ENCODE measurements at regions not wholly inside any gene's neighbourhood (a gene's known extent, or its start where the extent isn't known, plus 50 kb on each side); places are given as distances from the start of the nearest gene placed in this dataset.
"Not testable (repeated sequence)": the region's sequence is repeated elsewhere in the genome, so short reads cannot be mapped to it uniquely, and the experiment has no call there.

DNA sequence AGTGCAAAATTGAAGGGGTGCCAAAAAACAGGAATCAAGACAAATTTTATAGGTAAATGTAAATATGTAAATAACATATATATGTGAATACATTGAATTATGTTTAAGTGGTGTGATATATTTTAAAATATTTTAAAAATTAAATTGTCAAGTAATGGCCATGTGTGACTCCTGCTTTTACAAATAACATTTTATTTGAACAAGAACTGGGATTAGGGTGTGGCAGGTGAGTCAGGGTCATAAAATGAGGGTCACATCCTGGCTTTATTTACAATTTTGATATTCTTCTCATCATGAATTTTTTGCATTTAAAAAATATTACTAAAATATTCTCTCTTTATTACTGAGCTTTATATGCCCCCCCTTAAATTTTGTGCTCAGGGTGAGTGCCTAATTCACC, 601.1 kb upstream of the MAN1A1 start:
- no peak overlapping the region for H3K4me3 ChIP-seq
- no peaks in the 10 kb centered on the region for H3K36me3 ChIP-seq
- TF ChIP-seq, protein P1, sequence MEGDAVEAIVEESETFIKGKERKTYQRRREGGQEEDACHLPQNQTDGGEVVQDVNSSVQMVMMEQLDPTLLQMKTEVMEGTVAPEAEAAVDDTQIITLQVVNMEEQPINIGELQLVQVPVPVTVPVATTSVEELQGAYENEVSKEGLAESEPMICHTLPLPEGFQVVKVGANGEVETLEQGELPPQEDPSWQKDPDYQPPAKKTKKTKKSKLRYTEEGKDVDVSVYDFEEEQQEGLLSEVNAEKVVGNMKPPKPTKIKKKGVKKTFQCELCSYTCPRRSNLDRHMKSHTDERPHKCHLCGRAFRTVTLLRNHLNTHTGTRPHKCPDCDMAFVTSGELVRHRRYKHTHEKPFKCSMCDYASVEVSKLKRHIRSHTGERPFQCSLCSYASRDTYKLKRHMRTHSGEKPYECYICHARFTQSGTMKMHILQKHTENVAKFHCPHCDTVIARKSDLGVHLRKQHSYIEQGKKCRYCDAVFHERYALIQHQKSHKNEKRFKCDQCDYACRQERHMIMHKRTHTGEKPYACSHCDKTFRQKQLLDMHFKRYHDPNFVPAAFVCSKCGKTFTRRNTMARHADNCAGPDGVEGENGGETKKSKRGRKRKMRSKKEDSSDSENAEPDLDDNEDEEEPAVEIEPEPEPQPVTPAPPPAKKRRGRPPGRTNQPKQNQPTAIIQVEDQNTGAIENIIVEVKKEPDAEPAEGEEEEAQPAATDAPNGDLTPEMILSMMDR (IDR thresholded peaks at IDR 0.05) = no peak
- TF ChIP-seq POLR2A (IDR thresholded peaks at IDR 0.05) = no peak
- no peak for DNase-seq
- H3K4me1 ChIP-seq = no peaks in the 10 kb centered on the region
- H3K9me3 ChIP-seq = no peaks in the 10 kb centered on the region
- H3K27ac ChIP-seq = no peak overlapping the region
- no peaks in the 10 kb centered on the region for H3K27me3 ChIP-seq

DNA sequence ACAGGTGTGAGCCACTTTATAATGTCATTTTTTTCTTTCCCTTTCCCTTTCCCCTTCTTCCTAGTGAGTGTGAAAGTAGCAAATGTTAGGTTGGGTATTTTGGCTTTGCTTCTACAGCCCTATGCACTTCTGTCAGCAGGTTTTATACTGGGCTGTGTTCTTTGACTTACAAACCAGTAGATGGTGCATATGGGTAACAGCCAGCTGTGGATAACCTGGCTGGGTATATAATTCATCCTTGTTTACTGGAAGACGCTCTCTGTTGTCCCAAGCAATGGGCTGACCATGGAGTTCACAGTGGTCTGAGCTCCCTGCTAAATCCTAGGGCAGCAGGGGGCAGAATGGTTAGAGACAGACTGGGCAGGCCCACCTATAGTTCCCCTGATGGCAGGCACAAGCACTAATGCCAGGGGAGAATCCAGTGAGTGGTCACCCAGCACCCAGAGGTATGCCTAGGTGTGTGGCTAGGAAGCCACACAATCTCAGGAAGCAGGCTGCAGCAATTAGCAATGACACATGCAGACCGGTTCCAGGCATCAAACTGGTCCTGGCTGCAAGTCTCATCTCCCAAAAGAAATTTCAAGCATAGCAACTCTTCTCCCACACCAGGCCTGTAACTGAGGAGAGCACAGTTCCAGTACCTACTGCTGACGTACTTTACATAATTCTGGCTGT, 592.7 kb upstream of the MAN1A1 start:
- DNase-seq = no peak
- no peaks in the 10 kb centered on the region for H3K27me3 ChIP-seq
- TF ChIP-seq, protein P1 (IDR thresholded peaks at IDR 0.05) = no peak
- no peak for TF ChIP-seq POLR2A (IDR thresholded peaks at IDR 0.05)
- no peaks in the 10 kb centered on the region for H3K4me1 ChIP-seq
- H3K4me3 ChIP-seq = no peak overlapping the region
- H3K27ac ChIP-seq = no peak overlapping the region
- no peaks in the 10 kb centered on the region for H3K9me3 ChIP-seq
- no peaks in the 10 kb centered on the region for H3K36me3 ChIP-seq

DNA sequence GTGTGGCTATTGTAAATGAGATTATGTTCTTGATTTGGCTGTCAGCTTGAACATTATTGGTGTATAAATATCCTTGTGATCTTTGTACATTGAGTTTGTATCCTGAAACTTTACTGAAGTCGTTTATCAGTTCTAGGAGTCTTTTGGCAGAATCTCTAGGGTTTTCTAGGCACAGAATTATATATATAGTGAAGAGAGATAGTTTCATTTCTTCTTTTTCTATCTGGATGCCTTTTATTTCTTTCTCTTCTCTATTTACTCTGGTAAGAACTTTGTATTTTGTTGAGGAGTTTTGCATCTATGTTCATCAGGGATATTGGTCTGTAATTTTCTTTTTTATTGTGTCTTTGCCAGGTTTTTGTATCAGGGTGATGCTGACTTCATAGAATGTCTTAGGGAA, 589.2 kb upstream of the MAN1A1 start:
- DNase-seq = no peak
- Histone ChIP-seq H3K9me3 (no peaks in the 10 kb centered on the region), H3K4me1 (no peaks in the 10 kb centered on the region), H3K36me3 (no peaks in the 10 kb centered on the region), H3K4me3 (no peak overlapping the region), H3K27me3 (no peaks in the 10 kb centered on the region), H3K27ac (no peak overlapping the region)
- TF ChIP-seq POLR2A (IDR thresholded peaks at IDR 0.05) = no peak
- TF ChIP-seq, protein P1 (IDR thresholded peaks at IDR 0.05) = no peak

DNA sequence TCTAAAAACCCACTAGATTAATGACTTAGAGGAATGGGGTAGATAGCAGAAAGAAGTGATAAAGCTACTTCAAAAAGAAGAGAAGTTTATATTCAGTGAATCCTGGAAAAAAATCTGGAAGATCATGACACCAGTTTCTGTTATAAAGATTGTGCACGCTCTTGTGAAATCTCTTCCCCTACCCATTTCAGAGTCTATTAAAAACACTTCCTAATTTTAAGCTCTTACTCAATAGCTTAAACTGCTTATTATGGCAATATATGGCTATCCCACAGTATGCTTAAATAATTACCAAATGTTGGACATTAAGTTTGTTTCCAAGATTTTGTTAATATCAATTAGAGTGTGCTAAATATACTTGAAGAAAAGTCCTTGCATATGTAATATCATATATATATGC, 585.3 kb upstream of the MAN1A1 start:
- Histone ChIP-seq H3K36me3 (no peaks in the 10 kb centered on the region), H3K27ac (no peak overlapping the region), H3K4me1 (no peaks in the 10 kb centered on the region), H3K4me3 (no peak overlapping the region), H3K9me3 (no peaks in the 10 kb centered on the region), H3K27me3 (no peaks in the 10 kb centered on the region)
- TF ChIP-seq POLR2A (IDR thresholded peaks at IDR 0.05) = no peak
- TF ChIP-seq, protein P1 (IDR thresholded peaks at IDR 0.05) = no peak
- DNase-seq = no peak

DNA sequence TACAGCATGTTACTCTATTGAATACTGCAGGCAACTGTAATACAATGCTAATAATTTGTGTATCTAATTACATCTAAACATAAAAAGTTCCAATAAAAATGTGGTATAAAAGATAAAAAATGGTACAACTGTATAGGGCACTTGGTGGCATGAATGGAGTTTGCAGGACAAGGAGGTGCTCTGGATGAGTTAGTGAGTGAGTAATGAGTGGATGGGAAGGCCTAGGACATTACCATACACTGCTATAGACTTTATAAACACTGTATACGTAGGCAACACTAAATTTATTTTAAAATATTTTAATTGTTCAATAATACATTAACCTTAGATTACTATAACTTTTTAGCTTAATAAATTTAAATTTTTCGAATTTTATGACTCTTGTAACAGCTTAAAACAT, 579.6 kb upstream of the MAN1A1 start:
- H3K4me3 ChIP-seq = no peak overlapping the region
- H3K36me3 ChIP-seq = no peaks in the 10 kb centered on the region
- TF ChIP-seq POLR2A (IDR thresholded peaks at IDR 0.05) = no peak
- TF ChIP-seq, protein P1 (IDR thresholded peaks at IDR 0.05) = no peak
- peaks cover 0 to under 1% (median 0%) of the 10 kb centered on the region in 4 donors for H3K9me3 ChIP-seq
- H3K27ac ChIP-seq = no peak overlapping the region
- no peaks in the 10 kb centered on the region for H3K27me3 ChIP-seq
- no peaks in the 10 kb centered on the region for H3K4me1 ChIP-seq
- DNase-seq = no peak

DNA sequence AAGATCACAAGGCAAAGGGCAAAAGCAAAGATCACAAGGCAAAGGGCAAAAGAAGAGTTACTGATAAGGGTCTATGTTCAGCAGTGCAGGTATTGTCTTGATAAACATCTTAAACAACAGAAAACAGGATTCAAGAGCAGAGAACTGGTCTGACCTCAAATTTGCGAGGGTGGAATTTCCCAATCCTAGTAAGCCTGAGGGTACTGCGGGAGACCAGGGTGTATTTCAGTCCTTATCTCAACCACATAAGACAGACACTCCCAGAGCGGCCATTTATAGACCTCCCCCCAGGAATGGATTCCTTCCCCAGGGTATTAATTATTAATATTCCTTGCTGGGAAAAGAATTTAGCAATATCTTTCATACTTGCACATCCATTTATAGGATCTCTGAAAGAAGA, 575.3 kb upstream of the MAN1A1 start:
- not testable (repeated sequence) for DNase-seq, H3K27me3 ChIP-seq, H3K4me3 ChIP-seq, H3K27ac ChIP-seq, H3K36me3 ChIP-seq, H3K4me1 ChIP-seq
- peaks cover 0 to 16% (median 0%) of the 10 kb centered on the region in 4 donors for H3K9me3 ChIP-seq

Measured in Peyer's patch (tissue), 4 donors.